ENCODE measurements at regions not wholly inside any gene's neighbourhood (a gene's known extent, or its start where the extent isn't known, plus 50 kb on each side); places are given as distances from the start of the nearest gene placed in this dataset.

DNA sequence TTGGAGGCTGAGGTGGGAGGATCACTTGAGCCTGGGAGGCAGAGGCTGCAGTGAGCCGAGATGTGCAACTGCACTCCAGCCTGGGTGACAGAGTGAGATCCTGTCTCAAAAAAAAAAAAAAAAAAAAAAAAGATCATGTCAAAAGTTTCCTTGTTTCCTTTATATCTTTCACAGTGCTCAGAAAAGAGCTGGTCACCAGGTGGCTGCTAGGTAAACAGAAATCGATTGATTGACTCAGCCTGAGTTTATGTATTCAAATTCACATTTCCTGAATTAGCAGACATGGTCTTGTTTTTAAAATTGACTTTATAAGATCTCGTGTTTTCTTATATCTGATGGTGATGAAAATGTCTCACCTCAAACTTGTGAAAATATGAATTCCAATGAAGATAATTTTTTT is 261.8 kb upstream of the FANCL start:
- DNase-seq (ENCODE audit: low read depth): no peak
- TF ChIP-seq, protein P1, sequence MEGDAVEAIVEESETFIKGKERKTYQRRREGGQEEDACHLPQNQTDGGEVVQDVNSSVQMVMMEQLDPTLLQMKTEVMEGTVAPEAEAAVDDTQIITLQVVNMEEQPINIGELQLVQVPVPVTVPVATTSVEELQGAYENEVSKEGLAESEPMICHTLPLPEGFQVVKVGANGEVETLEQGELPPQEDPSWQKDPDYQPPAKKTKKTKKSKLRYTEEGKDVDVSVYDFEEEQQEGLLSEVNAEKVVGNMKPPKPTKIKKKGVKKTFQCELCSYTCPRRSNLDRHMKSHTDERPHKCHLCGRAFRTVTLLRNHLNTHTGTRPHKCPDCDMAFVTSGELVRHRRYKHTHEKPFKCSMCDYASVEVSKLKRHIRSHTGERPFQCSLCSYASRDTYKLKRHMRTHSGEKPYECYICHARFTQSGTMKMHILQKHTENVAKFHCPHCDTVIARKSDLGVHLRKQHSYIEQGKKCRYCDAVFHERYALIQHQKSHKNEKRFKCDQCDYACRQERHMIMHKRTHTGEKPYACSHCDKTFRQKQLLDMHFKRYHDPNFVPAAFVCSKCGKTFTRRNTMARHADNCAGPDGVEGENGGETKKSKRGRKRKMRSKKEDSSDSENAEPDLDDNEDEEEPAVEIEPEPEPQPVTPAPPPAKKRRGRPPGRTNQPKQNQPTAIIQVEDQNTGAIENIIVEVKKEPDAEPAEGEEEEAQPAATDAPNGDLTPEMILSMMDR (IDR thresholded peaks at IDR 0.05; ENCODE audit: control insufficient read depth, extremely low read depth, insufficient read depth): no peak
- H3K4me3 ChIP-seq (ENCODE audit: low read depth, low read length): no peak overlapping the region

GRCh38 chr2:58501371-58502160 is 260.4 kb upstream of the FANCL start:
- TF ChIP-seq, protein P1 (IDR thresholded peaks at IDR 0.05; ENCODE audit: control insufficient read depth, extremely low read depth, insufficient read depth): no peak
- no peak for DNase-seq (ENCODE audit: low read depth)
- no peak overlapping the region for H3K4me3 ChIP-seq (ENCODE audit: low read depth, low read length)

GRCh38 chr2:58497168-58497567 is 256.0 kb upstream of the FANCL start:
- TF ChIP-seq, protein P1 (IDR thresholded peaks at IDR 0.05; ENCODE audit: control insufficient read depth, extremely low read depth, insufficient read depth): no peak
- H3K4me3 ChIP-seq (ENCODE audit: low read depth, low read length): no peak overlapping the region
- DNase-seq (ENCODE audit: low read depth): no peak

DNA sequence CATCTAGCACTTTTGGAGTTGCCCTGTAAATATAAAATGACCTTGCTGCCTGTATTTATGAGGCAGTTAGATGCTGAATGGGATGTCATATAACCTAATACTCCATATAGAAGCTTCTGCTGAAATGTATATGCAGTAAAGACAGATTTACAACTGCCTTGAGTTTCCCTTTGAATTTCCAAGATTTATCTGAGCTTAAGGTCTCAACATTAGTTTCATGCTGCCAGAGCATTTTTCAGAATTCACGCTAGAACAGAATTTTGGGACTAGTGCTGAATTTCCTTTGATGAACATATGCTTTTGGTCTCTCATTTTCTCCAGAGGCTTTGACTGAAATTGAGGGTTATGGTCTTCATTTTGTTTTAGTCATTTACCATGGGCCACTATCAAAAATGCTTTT is 254.7 kb upstream of the FANCL start:
- H3K4me3 ChIP-seq (ENCODE audit: low read depth, low read length): no peak overlapping the region
- TF ChIP-seq, protein P1 (IDR thresholded peaks at IDR 0.05; ENCODE audit: control insufficient read depth, extremely low read depth, insufficient read depth): no peak
- no peak for DNase-seq (ENCODE audit: low read depth)

GRCh38 chr2:58494071-58494501 is 253.0 kb upstream of the FANCL start:
- TF ChIP-seq, protein P1 (IDR thresholded peaks at IDR 0.05; ENCODE audit: control insufficient read depth, extremely low read depth, insufficient read depth): no peak
- no peak for DNase-seq (ENCODE audit: low read depth)
- no peak overlapping the region for H3K4me3 ChIP-seq (ENCODE audit: low read depth, low read length)

DNA sequence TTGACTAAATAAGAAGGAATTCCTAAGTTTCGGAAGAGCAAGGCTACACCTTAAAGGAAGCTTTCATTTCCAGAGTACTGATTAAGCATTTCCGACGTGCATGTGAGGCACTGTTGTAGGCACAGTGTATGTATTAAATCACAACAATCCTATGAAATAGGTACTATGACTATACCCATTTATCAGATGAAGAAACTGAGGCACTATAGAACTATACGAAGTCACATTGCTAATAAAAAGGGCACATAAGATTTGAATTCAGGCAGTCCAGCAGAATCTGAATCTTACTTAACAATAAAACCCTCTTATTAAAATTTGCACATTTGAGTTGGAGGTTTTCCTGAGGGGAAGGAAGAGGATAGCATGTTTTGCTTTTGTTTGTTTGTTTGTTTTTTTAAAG is 243.5 kb upstream of the FANCL start:
- TF ChIP-seq, protein P1 (IDR thresholded peaks at IDR 0.05; ENCODE audit: control insufficient read depth, extremely low read depth, insufficient read depth): no peak
- DNase-seq (ENCODE audit: low read depth): no peak
- H3K4me3 ChIP-seq (ENCODE audit: low read depth, low read length): no peak overlapping the region

GRCh38 chr2:58484221-58484620 is 243.1 kb upstream of the FANCL start:
- TF ChIP-seq, protein P1 (IDR thresholded peaks at IDR 0.05; ENCODE audit: control insufficient read depth, extremely low read depth, insufficient read depth): no peak
- no peak for DNase-seq (ENCODE audit: low read depth)
- H3K4me3 ChIP-seq (ENCODE audit: low read depth, low read length): no peak overlapping the region
